ENCODE measurements at regions not wholly inside any gene's neighbourhood (a gene's known extent, or its start where the extent isn't known, plus 50 kb on each side); places are given as distances from the start of the nearest gene placed in this dataset.

GRCh38 chr1:79448426-79448825, 441.9 kb upstream of the ADGRL4 start:
- Histone ChIP-seq H3K4me1 (ENCODE audit: insufficient read depth, low read length, poor library complexity, severe bottlenecking) (peaks cover 6% of the 10 kb centered on the region), H3K27me3 (replicated peaks; ENCODE audit: insufficient read depth, low read depth, low read length, poor library complexity) (no peaks in the 10 kb centered on the region), H3K27ac (ENCODE audit: low read depth, low read length, poor library complexity, severe bottlenecking) (no peak overlapping the region), H3K36me3 (ENCODE audit: insufficient read depth, low read length, poor library complexity, severe bottlenecking) (no peaks in the 10 kb centered on the region), H3K9me3 (ENCODE audit: low read depth, low read length, poor library complexity, severe bottlenecking) (no peaks in the 10 kb centered on the region), H3K4me3 (ENCODE audit: low read depth, low read length, poor library complexity, severe bottlenecking) (no peak overlapping the region)
- TF ChIP-seq EZH2 (IDR thresholded peaks at IDR 0.05; ENCODE audit: borderline replicate concordance, low read depth, low read length, poor library complexity, severe bottlenecking) (no peak), CTCF (conservative IDR thresholded peaks at IDR 0.05; ENCODE audit: low read depth, low read length) (no peak)
- POLR2A ChIA-PET (ENCODE audit: low non-redundant PET) = no interaction called here
- no peak for DNase-seq (ENCODE audit: low spot score)
- CTCF ChIA-PET = no interaction called here
- no TSS peak for BruUV-seq (replicated peaks)
- intact Hi-C loops (cut with micrococcal nuclease; ENCODE audit: unreplicated experiment) = no loop called here

GRCh38 chr1:79441238-79441637, 434.7 kb upstream of the ADGRL4 start:
- no TSS peak for BruUV-seq (replicated peaks)
- TF ChIP-seq CTCF (conservative IDR thresholded peaks at IDR 0.05; ENCODE audit: low read depth, low read length) (no peak), EZH2 (IDR thresholded peaks at IDR 0.05; ENCODE audit: borderline replicate concordance, low read depth, low read length, poor library complexity, severe bottlenecking) (no peak)
- Histone ChIP-seq H3K27ac (ENCODE audit: low read depth, low read length, poor library complexity, severe bottlenecking) (no peak overlapping the region), H3K27me3 (replicated peaks; ENCODE audit: insufficient read depth, low read depth, low read length, poor library complexity) (no peaks in the 10 kb centered on the region), H3K4me1 (ENCODE audit: insufficient read depth, low read length, poor library complexity, severe bottlenecking) (peaks cover 12% of the 10 kb centered on the region), H3K4me3 (ENCODE audit: low read depth, low read length, poor library complexity, severe bottlenecking) (no peak overlapping the region), H3K36me3 (ENCODE audit: insufficient read depth, low read length, poor library complexity, severe bottlenecking) (no peaks in the 10 kb centered on the region), H3K9me3 (ENCODE audit: low read depth, low read length, poor library complexity, severe bottlenecking) (no peaks in the 10 kb centered on the region)
- POLR2A ChIA-PET (ENCODE audit: low non-redundant PET) = no interaction called here
- no peak for DNase-seq (ENCODE audit: low spot score)
- CTCF ChIA-PET = no interaction called here
- intact Hi-C loops (cut with micrococcal nuclease; ENCODE audit: unreplicated experiment) = no loop called here

- DNase-seq (ENCODE audit: low spot score) = peak; percentile 52
- no TSS peak for BruUV-seq (replicated peaks)
- Histone ChIP-seq H3K9me3 (ENCODE audit: low read depth, low read length, poor library complexity, severe bottlenecking) (no peaks in the 10 kb centered on the region), H3K27ac (ENCODE audit: low read depth, low read length, poor library complexity, severe bottlenecking) (peak overlapping the region; percentile 41), H3K27me3 (replicated peaks; ENCODE audit: insufficient read depth, low read depth, low read length, poor library complexity) (no peaks in the 10 kb centered on the region), H3K4me1 (ENCODE audit: insufficient read depth, low read length, poor library complexity, severe bottlenecking) (peaks cover 16% of the 10 kb centered on the region), H3K4me3 (ENCODE audit: low read depth, low read length, poor library complexity, severe bottlenecking) (no peak overlapping the region), H3K36me3 (ENCODE audit: insufficient read depth, low read length, poor library complexity, severe bottlenecking) (no peaks in the 10 kb centered on the region)
- no peak for TF ChIP-seq CTCF (conservative IDR thresholded peaks at IDR 0.05; ENCODE audit: low read depth, low read length)
- intact Hi-C loops (cut with micrococcal nuclease; ENCODE audit: unreplicated experiment) = no loop called here
- CTCF ChIA-PET = no interaction called here
- POLR2A ChIA-PET (ENCODE audit: low non-redundant PET) = no interaction called here
Measured at GRCh38 chr1:79437540-79437939, 431.0 kb upstream of the ADGRL4 start.

Data from A673 (cell line).